Keratinocyte (primary cell): ENCODE measurements at regions not wholly inside any gene's neighbourhood (a gene's known extent, or its start where the extent isn't known, plus 50 kb on each side); places are given as distances from the start of the nearest gene placed in this dataset.

Source experiments
- DNase-seq: peaks from one replicate; pipeline ENCODE4 v3.0.0-alpha.2; 2011; ENCODE audit warnings: low read depth, missing footprints, low spot score
- FAIRE-seq: peaks from 2 replicates; lab custom pipeline; 2011; peaks lifted over from hg19 to GRCh38; lab: Jason Lieb, UNC
- H2AFZ ChIP-seq: 2 replicates; pipeline ENCODE4 v1.6.0; 2012; ENCODE audit warnings: low read length, control low read depth, inconsistent platforms; ENCODE audit not compliant: control insufficient read depth
- H3K27ac ChIP-seq: 2 replicates; pipeline ENCODE4 v1.5.1; 2011; ENCODE audit warnings: low read length; ENCODE audit not compliant: control insufficient read depth, insufficient read depth
- H3K27me3 ChIP-seq: 3 replicates; pipeline ENCODE4 v1.6.0; 2011; ENCODE audit warnings: low read length; ENCODE audit not compliant: control insufficient read depth, insufficient read depth; ENCODE audit errors: extremely low read depth
- H3K36me3 ChIP-seq, 2 experiments: 2 replicates in 1 of 2; 3 replicates in 1 of 2; pipeline ENCODE4 v1.5.1; 2011; ENCODE audit warnings: low read length in 2 of 2, mild to moderate bottlenecking in 1 of 2; ENCODE audit not compliant: control insufficient read depth in 2 of 2, insufficient read depth in 2 of 2; ENCODE audit errors: extremely low read depth in 1 of 2
- H3K4me1 ChIP-seq: 3 replicates; pipeline ENCODE4 v1.5.1; 2011; ENCODE audit warnings: low read length; ENCODE audit not compliant: control insufficient read depth, insufficient read depth; ENCODE audit errors: extremely low read depth
- H3K4me2 ChIP-seq: 3 replicates; pipeline ENCODE4 v1.6.0; 2011; ENCODE audit warnings: low read depth, low read length; ENCODE audit not compliant: control insufficient read depth, insufficient read depth; ENCODE audit errors: extremely low read depth
- H3K4me3 ChIP-seq, 3 experiments: fragments of 200-600 bp in 1 of 3; sonication (generic) in 1 of 3; 2 replicates in 2 of 3; 3 replicates in 1 of 3; pipeline ENCODE4 v1.5.1; 2011 to 2016; ENCODE audit warnings: low read length in 3 of 3, mild to moderate bottlenecking in 3 of 3, control low read depth in 2 of 3, inconsistent platforms in 1 of 3, low read depth in 1 of 3, mixed read lengths in 1 of 3, mixed run types in 1 of 3, moderate library complexity in 1 of 3; ENCODE audit not compliant: control insufficient read depth in 2 of 3, insufficient read depth in 2 of 3; ENCODE audit errors: extremely low read depth in 1 of 3
- H3K79me2 ChIP-seq: 2 replicates; pipeline ENCODE4 v1.6.0; 2012; ENCODE audit warnings: low read length; ENCODE audit not compliant: control insufficient read depth, insufficient read depth
- H3K9ac ChIP-seq: 3 replicates; pipeline ENCODE4 v1.6.0; 2011; ENCODE audit warnings: low read length; ENCODE audit not compliant: control insufficient read depth, insufficient read depth; ENCODE audit errors: extremely low read depth
- H3K9me1 ChIP-seq: 3 replicates; pipeline ENCODE4 v1.6.0; 2011; ENCODE audit warnings: low read length; ENCODE audit not compliant: control insufficient read depth, insufficient read depth; ENCODE audit errors: extremely low read depth
- H3K9me3 ChIP-seq: 2 replicates; pipeline ENCODE4 v1.5.1; 2012; ENCODE audit warnings: low read depth, low read length; ENCODE audit not compliant: control insufficient read depth
- H4K20me1 ChIP-seq: 3 replicates; pipeline ENCODE4 v1.6.0; 2011; ENCODE audit warnings: low read length; ENCODE audit not compliant: control insufficient read depth, insufficient read depth; ENCODE audit errors: extremely low read depth
- CTCF ChIP-seq, 3 experiments: IDR thresholded peaks in 1 of 3; conservative IDR thresholded peaks in 1 of 3; optimal IDR thresholded peaks in 1 of 3; 2 replicates in 2 of 3; 3 replicates in 1 of 3; pipeline versions ENCODE3 to v1.5.1; 2011; ENCODE audit warnings: low read length in 3 of 3, mild to moderate bottlenecking in 3 of 3, moderate library complexity in 2 of 3, control low read depth in 1 of 3, inconsistent platforms in 1 of 3; ENCODE audit not compliant: insufficient read depth in 2 of 3; ENCODE audit errors: extremely low read depth in 1 of 3
- EZH2 ChIP-seq: IDR thresholded peaks from one replicate; pipeline ENCODE4 v1.6.1; 2012; ENCODE audit warnings: inconsistent platforms, mild to moderate bottlenecking, low read length, moderate library complexity
- dilution Hi-C: fragments of 300-500 bp; cut with MboI; formaldehyde crosslinking; loops from one replicate; pipeline ENCODE4 v1.7.0; 2020; ENCODE audit warnings: low sequenced_read_pairs; ENCODE audit not compliant: extremely low pct_ligation_motif_present

GRCh38 chr18:49709347-49709690, 104.0 kb downstream of the ACAA2 start:
- no peaks in the 10 kb centered on the region for H3K9me3 ChIP-seq
- no peak overlapping the region for H3K4me2 ChIP-seq
- no peak overlapping the region for H3K4me3 ChIP-seq
- no peak for FAIRE-seq
- no peaks in the 10 kb centered on the region for H4K20me1 ChIP-seq
- no peaks in the 10 kb centered on the region for H3K36me3 ChIP-seq
- dilution Hi-C loops = no loop called here
- TF ChIP-seq CTCF (optimal IDR thresholded peaks at IDR 0.05 in 1 of 3, IDR thresholded peaks at IDR 0.05 in 1 of 3, conservative IDR thresholded peaks at IDR 0.05 in 1 of 3; ENCODE audit: extremely low read depth in 1 of 3, insufficient read depth in 2 of 3, low read length in 3 of 3) (no peak), EZH2 (no peak)
- no peaks in the 10 kb centered on the region for H3K4me1 ChIP-seq
- no peak overlapping the region for H3K27ac ChIP-seq
- no peaks in the 10 kb centered on the region for H3K79me2 ChIP-seq
- H3K9me1 ChIP-seq = no peaks in the 10 kb centered on the region
- no peak overlapping the region for H2AFZ ChIP-seq
- no peak overlapping the region for H3K9ac ChIP-seq
- no peaks in the 10 kb centered on the region for H3K27me3 ChIP-seq
- DNase-seq = no peak

- dilution Hi-C loops = no loop called here
- no peaks in the 10 kb centered on the region for H3K9me1 ChIP-seq
- no peak for DNase-seq
- H3K4me3 ChIP-seq = no peak overlapping the region
- no peak overlapping the region for H3K9ac ChIP-seq
- no peaks in the 10 kb centered on the region for H4K20me1 ChIP-seq
- H3K4me2 ChIP-seq = no peak overlapping the region
- H3K79me2 ChIP-seq = no peaks in the 10 kb centered on the region
- no peaks in the 10 kb centered on the region for H3K4me1 ChIP-seq
- H3K27me3 ChIP-seq = no peaks in the 10 kb centered on the region
- no peak overlapping the region for H3K27ac ChIP-seq
- FAIRE-seq = no peak
- H3K36me3 ChIP-seq = no peaks in the 10 kb centered on the region
- H2AFZ ChIP-seq = no peak overlapping the region
- no peak for TF ChIP-seq EZH2
- no peak for TF ChIP-seq CTCF (optimal IDR thresholded peaks at IDR 0.05 in 1 of 3, IDR thresholded peaks at IDR 0.05 in 1 of 3, conservative IDR thresholded peaks at IDR 0.05 in 1 of 3; ENCODE audit: extremely low read depth in 1 of 3, insufficient read depth in 2 of 3, low read length in 3 of 3)
- no peaks in the 10 kb centered on the region for H3K9me3 ChIP-seq
Observed at GRCh38 chr18:49708662-49709346, 104.5 kb downstream of the ACAA2 start.
